Ovary (tissue), 7 donors: ENCODE measurements at regions not wholly inside any gene's neighbourhood (a gene's known extent, or its start where the extent isn't known, plus 50 kb on each side); places are given as distances from the start of the nearest gene placed in this dataset.

ENCODE experiments used
- DNase-seq, 5 donors: peaks; one replicate each; pipeline ENCODE4 v3.0.0-alpha.2; 2019 to 2020
- H3K27ac ChIP-seq, 2 donors: fragments of 200-600 bp; one replicate each; pipeline versions ENCODE4 v1.5.1 to v1.8.0; 2019 to 2022
- H3K27me3 ChIP-seq: fragments of 200-600 bp; one replicate; pipeline ENCODE4 v1.8.0; 2022
- H3K36me3 ChIP-seq: fragments of 200-600 bp; sonication (generic); one replicate; pipeline ENCODE4 v1.5.1; 2019
- H3K4me1 ChIP-seq: one replicate; pipeline ENCODE4 v1.8.1; 2013; ENCODE audit warnings: mild to moderate bottlenecking, moderate library complexity; ENCODE audit not compliant: insufficient read depth
- H3K4me3 ChIP-seq: fragments of 200-600 bp; sonication (generic); one replicate; pipeline ENCODE4 v1.5.1; 2017
- H3K9me3 ChIP-seq, 2 donors: fragments of 200-600 bp in 1 of 2; sonication (generic) in 1 of 2; one replicate each; pipeline versions ENCODE4 v1.5.1 to v1.8.1; 2013 to 2019; ENCODE audit warnings: mild to moderate bottlenecking in 1 of 2, moderate library complexity in 1 of 2
- EP300 ChIP-seq: sonication (generic); formaldehyde crosslinking; IDR thresholded peaks from one replicate; pipeline ENCODE4 v1.6.1; 2017; ENCODE audit warnings: antibody characterized with exemption
- POLR2A ChIP-seq: fragments of 450-650 bp; IDR thresholded peaks from one replicate; pipeline ENCODE4 v1.6.1; 2017; ENCODE audit warnings: antibody characterized with exemption, mild to moderate bottlenecking, moderate library complexity
- WGBS, 3 donors: extraction: QIAGEN DNeasy Blood & Tissue Kit in 1 of 3; methylation state at CpG; one replicate each; pipeline versions ENCODE4 v1.1.5 to v1.1.7; 2013 to 2017; 5-methylcytosine and 5-hydroxymethylcytosine counted together
- intact Hi-C, 4 donors: fragments of 100-400 bp; cut with DNase I; formaldehyde crosslinking; loops; one replicate each; pipeline versions ENCODE4 v1.11.0 to v1.15.1; 2022 to 2023
- TF ChIP-seq, protein P1 (sequence below), 3 donors: fragments of 450-650 bp in 2 of 3; fragments of 200-600 bp in 1 of 3; IDR thresholded peaks; one replicate each; pipeline versions ENCODE4 v1.5.1 to v1.8.0; 2016 to 2022; ENCODE audit warnings: antibody characterized with exemption in 3 of 3, mild to moderate bottlenecking in 1 of 3
- donor health status: DM: no; HTN: no; CAD: no; lungs with moderate emphysema.
- donor health status: DM: no; HTN: no; CAD: no.
- donor health status: Bipolar disorder and iron deficiency.
- donor health status: DM: no; HTN: no; CAD: no.
- donor health status: DM: yes; HTN: yes; CAD: no.

GRCh38 chr3:159528251-159528895 lies 460.3 kb upstream of the IL12A start:
- WGBS, 3 donors, result 73 to 79% (median 74%) methylated on average over 9 of the region's 9 CpGs
- H3K36me3 ChIP-seq, result no peaks in the 10 kb centered on the region
- TF ChIP-seq POLR2A (no peak), EP300 (no peak)
- TF ChIP-seq, protein P1, sequence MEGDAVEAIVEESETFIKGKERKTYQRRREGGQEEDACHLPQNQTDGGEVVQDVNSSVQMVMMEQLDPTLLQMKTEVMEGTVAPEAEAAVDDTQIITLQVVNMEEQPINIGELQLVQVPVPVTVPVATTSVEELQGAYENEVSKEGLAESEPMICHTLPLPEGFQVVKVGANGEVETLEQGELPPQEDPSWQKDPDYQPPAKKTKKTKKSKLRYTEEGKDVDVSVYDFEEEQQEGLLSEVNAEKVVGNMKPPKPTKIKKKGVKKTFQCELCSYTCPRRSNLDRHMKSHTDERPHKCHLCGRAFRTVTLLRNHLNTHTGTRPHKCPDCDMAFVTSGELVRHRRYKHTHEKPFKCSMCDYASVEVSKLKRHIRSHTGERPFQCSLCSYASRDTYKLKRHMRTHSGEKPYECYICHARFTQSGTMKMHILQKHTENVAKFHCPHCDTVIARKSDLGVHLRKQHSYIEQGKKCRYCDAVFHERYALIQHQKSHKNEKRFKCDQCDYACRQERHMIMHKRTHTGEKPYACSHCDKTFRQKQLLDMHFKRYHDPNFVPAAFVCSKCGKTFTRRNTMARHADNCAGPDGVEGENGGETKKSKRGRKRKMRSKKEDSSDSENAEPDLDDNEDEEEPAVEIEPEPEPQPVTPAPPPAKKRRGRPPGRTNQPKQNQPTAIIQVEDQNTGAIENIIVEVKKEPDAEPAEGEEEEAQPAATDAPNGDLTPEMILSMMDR (IDR thresholded peaks at IDR 0.05), result no peak
- intact Hi-C loops, result no loop called here
- H3K27ac ChIP-seq, result no peak overlapping the region
- H3K4me3 ChIP-seq, result no peak overlapping the region
- no peaks in the 10 kb centered on the region for H3K27me3 ChIP-seq
- no peak for DNase-seq
- H3K9me3 ChIP-seq, result no peaks in the 10 kb centered on the region
- H3K4me1 ChIP-seq, result no peaks in the 10 kb centered on the region

DNA sequence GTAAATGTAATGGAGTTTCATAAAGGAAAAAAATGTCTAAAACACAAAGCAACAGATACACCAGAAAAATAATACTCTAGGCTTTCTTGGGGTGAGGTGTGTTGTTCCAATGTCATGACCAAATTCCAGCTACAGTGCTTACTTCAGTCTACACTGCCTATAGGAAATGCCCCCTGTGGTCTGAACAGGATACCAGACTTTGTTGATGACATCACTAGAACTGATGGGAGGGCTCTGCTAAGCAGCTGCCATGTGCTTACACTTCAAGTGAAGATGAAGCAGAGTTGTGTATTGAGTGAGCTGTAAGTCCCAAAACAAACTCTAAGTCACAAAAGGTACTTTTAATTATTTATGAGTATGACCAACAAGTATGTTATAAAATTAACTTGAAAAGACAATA lies 456.1 kb upstream of the IL12A start:
- Histone ChIP-seq H3K27ac (no peak overlapping the region), H3K27me3 (no peaks in the 10 kb centered on the region), H3K9me3 (no peaks in the 10 kb centered on the region), H3K36me3 (no peaks in the 10 kb centered on the region), H3K4me3 (no peak overlapping the region), H3K4me1 (no peaks in the 10 kb centered on the region)
- intact Hi-C loops, result no loop called here
- TF ChIP-seq POLR2A, result no peak
- no peak for DNase-seq

GRCh38 chr3:159534496-159534895 lies 454.1 kb upstream of the IL12A start:
- Histone ChIP-seq H3K4me3 (no peak overlapping the region), H3K36me3 (no peaks in the 10 kb centered on the region), H3K4me1 (no peaks in the 10 kb centered on the region), H3K9me3 (no peaks in the 10 kb centered on the region), H3K27ac (no peak overlapping the region), H3K27me3 (no peaks in the 10 kb centered on the region)
- TF ChIP-seq, protein P1 (IDR thresholded peaks at IDR 0.05), result no peak
- TF ChIP-seq POLR2A, result no peak
- TF ChIP-seq EP300, result no peak
- intact Hi-C loops, result no loop called here
- no peak for DNase-seq
- 59 to 77% (median 63%) methylated on average over 3 of the region's 3 CpGs for WGBS, 3 donors

DNA sequence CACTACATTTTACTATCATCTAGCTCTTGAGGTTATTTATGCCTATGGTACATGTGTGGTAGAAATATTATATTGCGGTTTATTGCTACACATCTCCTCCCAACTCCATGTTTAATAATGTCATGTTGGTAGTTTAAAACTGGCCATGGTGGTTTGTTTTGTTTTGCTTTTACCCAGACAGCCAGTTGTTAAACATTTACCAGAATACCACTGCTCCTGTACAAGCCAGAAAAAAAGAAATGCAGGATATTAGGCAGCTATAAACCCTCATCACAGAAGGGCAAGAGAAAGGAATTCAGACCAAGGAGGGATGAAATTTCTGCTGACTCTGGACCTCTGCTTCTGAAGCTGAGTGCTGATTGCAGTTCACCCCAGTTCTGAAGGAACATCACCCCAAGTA lies 451.8 kb upstream of the IL12A start:
- no peaks in the 10 kb centered on the region for H3K9me3 ChIP-seq
- H3K4me1 ChIP-seq, result no peaks in the 10 kb centered on the region
- H3K36me3 ChIP-seq, result no peaks in the 10 kb centered on the region
- H3K27me3 ChIP-seq, result no peaks in the 10 kb centered on the region
- no peak overlapping the region for H3K27ac ChIP-seq
- no peak for DNase-seq
- intact Hi-C loops, result no loop called here
- WGBS, 3 donors, result 91 to 96% (median 94%) methylated on average over 1 of the region's 1 CpG
- no peak overlapping the region for H3K4me3 ChIP-seq
- TF ChIP-seq, protein P1 (IDR thresholded peaks at IDR 0.05), result no peak
- TF ChIP-seq POLR2A (no peak), EP300 (no peak)

- intact Hi-C loops, result no loop called here
Observed at GRCh38 chr3:159538507-159538906, 450.1 kb upstream of the IL12A start.

More at GRCh38 chr3:159538507-159538906, 450.1 kb upstream of the IL12A start:
- no peak overlapping the region for H3K4me3 ChIP-seq
- no peaks in the 10 kb centered on the region for H3K9me3 ChIP-seq
- 45 to 57% (median 48%) methylated on average over 1 of the region's 1 CpG for WGBS, 3 donors
- H3K27ac ChIP-seq, result no peak overlapping the region
- no peaks in the 10 kb centered on the region for H3K4me1 ChIP-seq
- no peaks in the 10 kb centered on the region for H3K27me3 ChIP-seq
- TF ChIP-seq, protein P1 (IDR thresholded peaks at IDR 0.05), result no peak
- TF ChIP-seq POLR2A (no peak), EP300 (no peak)
- no peak for DNase-seq
- no peaks in the 10 kb centered on the region for H3K36me3 ChIP-seq
